Epithelial cell of prostate (primary cell): ENCODE measurements at regions not wholly inside any gene's neighbourhood (a gene's known extent, or its start where the extent isn't known, plus 50 kb on each side); places are given as distances from the start of the nearest gene placed in this dataset.
"Not testable (repeated sequence)": the region's sequence is repeated elsewhere in the genome, so short reads cannot be mapped to it uniquely, and the experiment has no call there.

Experiments
- DNase-seq: peaks from one replicate; pipeline ENCODE4 v3.0.0-alpha.2; 2011; ENCODE audit warnings: low read depth, low spot score
- H3K27ac ChIP-seq: fragments of 450-650 bp; 2 replicates; pipeline ENCODE4 v1.5.1; 2017; ENCODE audit warnings: mild to moderate bottlenecking

- no peak for DNase-seq
- no peak overlapping the region for H3K27ac ChIP-seq
Observed at GRCh38 chr14:38724621-38725020, 378.4 kb downstream of the SEC23A start.

DNA sequence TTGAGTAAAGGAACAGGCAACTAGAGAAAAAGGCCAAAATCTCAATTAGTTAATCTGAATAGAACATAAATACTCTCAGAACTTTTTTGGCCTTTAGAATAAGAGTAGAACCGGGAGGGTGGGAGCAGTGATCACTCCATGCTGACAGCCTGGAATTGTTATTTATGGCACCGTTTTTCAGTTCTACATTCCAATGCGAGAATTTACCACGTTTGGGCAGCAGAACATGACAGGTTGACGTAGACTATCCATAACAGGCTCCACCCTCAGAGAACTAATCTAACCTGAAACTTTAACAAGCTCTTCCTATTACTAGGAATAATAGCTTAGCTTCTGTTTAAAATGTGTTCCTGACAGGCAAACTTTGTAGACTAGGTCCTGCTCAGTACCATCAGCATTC, 379.1 kb downstream of the SEC23A start:
- H3K27ac ChIP-seq: no peak overlapping the region
- DNase-seq: no peak

DNA sequence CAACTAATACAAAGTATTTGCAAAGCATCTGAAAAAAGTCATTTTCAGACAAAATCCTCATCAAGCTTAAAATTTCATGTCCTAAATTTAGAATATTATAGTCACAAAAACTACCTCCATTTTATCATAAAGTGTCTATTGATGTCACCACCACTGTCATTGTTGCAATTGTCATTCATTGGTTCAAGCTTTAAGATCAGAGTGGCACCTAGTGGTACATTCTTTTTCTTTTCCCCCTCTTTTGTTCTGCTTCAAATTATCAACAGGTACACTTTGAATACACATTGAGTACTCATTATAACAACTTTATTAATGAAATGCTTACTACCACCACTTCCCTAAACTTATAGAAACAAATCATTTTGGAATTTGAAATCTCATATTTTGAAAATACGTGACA, 379.8 kb downstream of the SEC23A start:
- DNase-seq: no peak
- no peak overlapping the region for H3K27ac ChIP-seq

DNA sequence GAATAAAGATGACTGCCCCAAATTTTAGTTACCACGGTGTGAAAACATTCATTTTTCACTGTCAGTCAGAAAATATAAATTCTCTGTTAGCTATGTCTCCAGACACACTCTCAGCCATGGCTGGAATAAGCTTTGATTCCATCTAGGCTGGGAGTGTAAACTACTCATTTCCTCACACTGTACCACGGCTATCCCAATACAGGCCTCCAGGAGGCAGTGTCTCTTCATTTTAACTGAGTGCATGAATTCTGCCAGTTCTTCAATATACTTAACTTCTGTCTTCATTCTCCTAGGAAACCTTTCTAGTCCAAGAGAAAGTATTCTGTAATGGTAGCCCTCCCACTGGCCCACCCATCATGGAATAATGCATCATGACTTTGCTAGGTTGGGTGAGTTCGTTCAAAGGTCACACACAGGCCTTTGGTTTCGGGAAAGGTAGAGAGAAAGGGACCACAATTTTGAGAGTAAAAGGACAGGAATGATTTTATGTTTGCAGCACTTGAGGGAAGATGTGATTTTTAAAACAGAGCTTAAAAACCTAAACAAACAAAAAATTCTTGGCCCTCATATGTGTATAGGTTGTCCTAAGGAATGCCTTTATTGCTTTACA, 381.1 kb downstream of the SEC23A start:
- H3K27ac ChIP-seq: no peak overlapping the region
- no peak for DNase-seq

GRCh38 chr14:38718519-38718918, 384.5 kb downstream of the SEC23A start:
- no peak overlapping the region for H3K27ac ChIP-seq
- DNase-seq: no peak

DNA sequence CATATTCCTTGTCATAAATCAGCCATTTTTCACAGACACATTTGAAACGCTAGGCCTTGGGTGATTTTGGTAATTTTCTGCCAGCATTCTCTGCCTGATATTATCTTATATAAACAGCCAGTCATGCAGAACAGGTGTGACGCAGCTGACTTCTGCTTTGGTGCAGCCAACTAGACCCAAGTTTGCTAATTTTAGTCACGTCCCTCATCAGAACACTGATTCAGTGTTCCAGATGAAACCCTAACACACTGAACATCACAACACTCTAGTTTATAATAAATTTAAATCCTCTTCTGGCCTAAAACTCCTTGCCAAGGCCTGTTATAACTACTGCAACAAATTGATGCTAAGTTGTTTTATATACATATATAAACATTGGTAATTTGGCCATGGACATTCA, 386.1 kb downstream of the SEC23A start:
- no peak for DNase-seq
- H3K27ac ChIP-seq: no peak overlapping the region

DNA sequence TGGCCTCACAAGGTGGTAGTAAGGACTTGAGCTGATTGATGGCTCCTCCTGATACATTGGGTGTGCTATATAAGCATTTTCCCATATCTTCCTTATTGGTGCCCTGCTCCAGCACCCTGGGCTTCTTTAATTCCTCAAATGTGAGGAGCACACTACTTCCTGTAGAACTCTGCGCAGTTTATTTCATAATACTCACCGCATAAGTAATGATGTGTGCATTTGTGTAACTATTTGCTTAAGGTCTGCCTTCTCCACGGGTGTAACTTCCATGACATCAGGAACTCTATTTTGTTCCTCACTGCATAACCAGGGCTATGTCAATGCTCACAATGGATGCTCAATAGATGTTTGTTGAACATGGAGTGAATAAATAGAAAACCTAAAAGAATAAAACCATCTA, 392.2 kb downstream of the SEC23A start:
- no peak overlapping the region for H3K27ac ChIP-seq
- no peak for DNase-seq

DNA sequence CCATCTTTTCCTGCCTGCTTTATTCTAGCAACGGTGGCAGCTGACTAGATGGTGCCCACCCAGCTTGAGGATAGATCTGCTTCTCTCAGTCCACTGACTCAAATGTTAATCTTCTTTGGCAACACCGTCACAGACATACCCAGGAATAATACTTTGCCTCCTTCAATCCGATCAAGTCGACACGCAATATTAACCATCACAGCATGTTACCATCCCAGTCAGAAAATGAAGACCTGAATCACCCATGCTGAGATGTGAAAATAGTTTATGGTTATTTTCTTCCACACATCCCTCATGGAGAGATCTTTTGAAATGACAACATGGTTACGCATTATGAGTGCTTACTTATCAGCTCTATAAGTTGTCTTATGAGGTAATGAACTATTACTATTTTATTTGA, 392.8 kb downstream of the SEC23A start:
- no peak for DNase-seq

DNA sequence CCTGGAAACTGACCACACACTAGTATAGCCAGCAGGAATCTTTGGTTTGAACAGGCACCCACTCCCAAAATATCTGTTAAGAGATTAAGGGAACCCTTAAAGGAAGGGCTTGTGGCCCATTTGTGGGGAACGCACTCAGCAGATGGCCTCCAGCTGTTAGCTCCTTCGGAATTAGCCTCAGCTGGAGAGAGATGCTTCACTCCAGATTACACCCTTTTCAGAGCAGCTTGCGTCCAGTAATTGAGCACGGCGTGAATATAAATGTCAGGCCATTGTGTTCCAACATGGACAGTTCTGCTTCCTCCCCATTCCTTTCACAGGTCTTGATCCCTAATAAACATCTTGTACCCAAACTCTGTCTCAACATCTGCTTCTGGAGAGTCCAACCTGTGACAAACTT, 397.8 kb downstream of the SEC23A start:
- no peak overlapping the region for H3K27ac ChIP-seq
- DNase-seq: no peak

More for the DNA sequence above, 392.8 kb downstream of the SEC23A start:
- no peak overlapping the region for H3K27ac ChIP-seq

- H3K27ac ChIP-seq: no peak overlapping the region
Observed at GRCh38 chr14:38704220-38704619, 398.8 kb downstream of the SEC23A start.

DNA sequence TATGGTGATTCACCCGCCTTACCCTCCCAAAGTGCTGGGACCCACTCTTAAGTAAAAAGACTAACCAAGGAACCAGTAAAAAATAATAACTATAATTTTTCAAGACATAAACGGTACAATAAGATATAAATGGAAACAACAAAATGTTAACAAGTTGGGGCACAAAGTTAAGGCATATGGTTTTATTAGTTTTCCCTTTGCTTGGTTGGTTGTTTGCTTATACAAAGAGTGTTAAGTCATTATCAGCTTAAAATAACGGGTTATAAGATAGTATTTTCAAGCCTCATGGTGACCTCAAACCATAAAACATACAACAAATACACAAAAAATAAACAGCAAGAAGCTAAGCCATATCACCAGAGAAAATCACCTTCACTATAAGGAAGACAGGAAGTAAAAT, 406.1 kb downstream of the SEC23A start:
- no peak for DNase-seq
- H3K27ac ChIP-seq: no peak overlapping the region

More at GRCh38 chr14:38704220-38704619, 398.8 kb downstream of the SEC23A start:
- DNase-seq: no peak

DNA sequence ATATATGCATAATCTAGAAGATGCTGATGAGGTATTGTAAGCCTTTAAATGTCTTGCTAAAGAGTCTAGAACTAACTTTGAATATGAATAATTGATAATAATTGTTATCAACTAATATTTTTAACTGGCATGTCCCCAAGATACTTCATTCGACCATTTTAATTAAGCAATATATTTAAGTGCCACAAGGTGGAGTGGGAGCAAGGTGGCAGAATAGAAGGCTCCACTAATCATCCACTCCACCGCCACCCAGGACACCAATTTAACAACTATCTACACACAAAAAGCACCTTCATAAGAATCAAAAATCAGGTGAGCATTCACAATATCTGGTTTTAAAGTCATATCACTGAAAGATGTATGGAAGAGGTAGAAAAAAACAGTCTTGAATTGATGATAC, 409.6 kb downstream of the SEC23A start:
- DNase-seq: no peak

DNA sequence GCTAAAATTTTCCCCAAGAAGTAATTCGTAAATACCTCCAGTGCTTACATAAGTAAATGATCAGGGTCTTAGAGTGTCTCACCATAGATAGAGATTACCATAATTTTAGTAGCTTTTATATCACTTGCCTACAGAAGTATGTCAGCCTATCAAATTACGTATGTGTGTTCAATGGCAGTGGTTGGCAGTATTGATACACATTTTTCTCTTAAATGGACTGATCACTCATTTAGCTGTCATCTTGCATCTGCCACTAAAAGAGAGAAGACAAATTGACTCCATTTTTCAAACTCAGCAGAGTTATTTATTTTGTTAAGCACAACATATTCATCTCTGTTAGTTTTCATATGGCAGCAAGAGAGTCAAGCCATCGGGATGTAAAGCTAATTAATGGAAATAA, 413.1 kb upstream of the CLEC14A start:
- H3K27ac ChIP-seq: no peak overlapping the region
- no peak for DNase-seq

More for the DNA sequence above, 409.6 kb downstream of the SEC23A start:
- no peak overlapping the region for H3K27ac ChIP-seq

- H3K27ac ChIP-seq: no peak overlapping the region
- no peak for DNase-seq
Observed at GRCh38 chr14:38663382-38663781, 407.5 kb upstream of the CLEC14A start.

- no peak overlapping the region for H3K27ac ChIP-seq
- DNase-seq: no peak
Observed at GRCh38 chr14:38662781-38663180, 406.9 kb upstream of the CLEC14A start.

- no peak for DNase-seq
- H3K27ac ChIP-seq: no peak overlapping the region
Observed at GRCh38 chr14:38646391-38646790, 390.5 kb upstream of the CLEC14A start.

DNA sequence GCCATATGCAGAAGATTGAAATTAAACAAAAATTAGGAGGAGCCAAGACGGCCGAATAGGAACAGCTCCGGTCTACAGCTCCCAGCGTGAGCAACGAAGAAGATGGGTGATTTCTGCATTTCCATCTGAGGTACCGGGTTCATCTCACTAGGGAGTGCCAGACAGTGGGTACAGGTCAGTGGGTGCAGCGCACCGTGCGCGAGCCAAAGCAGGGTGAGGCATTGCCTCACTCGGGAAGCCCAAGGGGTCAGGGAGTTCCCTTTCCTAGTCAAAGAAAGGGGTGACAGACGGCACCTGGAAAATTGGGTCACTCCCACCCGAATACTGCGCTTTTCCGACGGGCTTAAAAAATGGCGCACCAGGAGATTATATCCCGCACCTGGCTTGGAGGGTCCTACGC, 379.0 kb upstream of the CLEC14A start:
- H3K27ac ChIP-seq, DNase-seq: not testable (repeated sequence)

DNA sequence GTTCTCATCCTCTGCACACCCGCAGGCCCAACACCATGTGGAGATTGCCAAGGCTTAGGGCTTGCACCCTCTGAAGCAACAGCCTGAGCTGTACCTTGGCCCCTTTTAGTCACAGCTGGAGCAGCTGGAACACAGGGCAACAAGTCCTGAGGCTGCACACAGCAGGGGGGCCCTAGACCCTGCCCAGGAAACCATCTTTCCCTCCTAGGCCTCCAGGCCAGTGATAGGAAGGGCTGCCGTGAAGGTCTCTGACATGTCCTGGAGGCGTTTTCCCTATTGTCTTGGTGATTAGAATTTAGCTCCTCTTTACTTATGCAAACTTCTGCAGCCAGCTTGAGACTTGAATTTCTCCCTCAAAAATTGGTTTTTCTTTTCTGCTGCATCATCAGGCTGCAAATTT, 373.5 kb upstream of the CLEC14A start:
- no peak for DNase-seq
- H3K27ac ChIP-seq: no peak overlapping the region

DNA sequence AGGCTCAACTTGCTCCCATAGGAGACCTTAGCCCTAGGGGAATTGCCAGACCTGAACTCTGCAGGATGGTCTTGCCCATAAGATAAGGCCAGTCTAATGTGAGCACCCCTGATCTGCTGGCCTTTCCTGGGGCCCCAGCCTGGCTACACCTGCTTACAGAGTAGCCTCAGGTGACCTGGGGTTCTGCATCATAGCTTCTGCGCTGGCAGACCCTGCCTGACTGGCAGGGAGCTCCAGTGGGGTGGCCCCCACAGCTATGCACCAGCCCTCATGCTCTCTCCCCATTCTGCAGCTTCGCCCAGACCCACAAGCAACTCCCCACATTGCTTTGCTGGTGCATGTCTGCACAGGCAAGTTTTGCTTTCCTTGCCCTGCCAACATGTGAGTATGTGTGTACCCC, 371.3 kb upstream of the CLEC14A start:
- no peak overlapping the region for H3K27ac ChIP-seq
- no peak for DNase-seq

- no peak overlapping the region for H3K27ac ChIP-seq
- no peak for DNase-seq
Observed at GRCh38 chr14:38623661-38624060, 367.8 kb upstream of the CLEC14A start.

GRCh38 chr14:38618514-38618913, 362.6 kb upstream of the CLEC14A start:
- no peak overlapping the region for H3K27ac ChIP-seq
- no peak for DNase-seq

DNA sequence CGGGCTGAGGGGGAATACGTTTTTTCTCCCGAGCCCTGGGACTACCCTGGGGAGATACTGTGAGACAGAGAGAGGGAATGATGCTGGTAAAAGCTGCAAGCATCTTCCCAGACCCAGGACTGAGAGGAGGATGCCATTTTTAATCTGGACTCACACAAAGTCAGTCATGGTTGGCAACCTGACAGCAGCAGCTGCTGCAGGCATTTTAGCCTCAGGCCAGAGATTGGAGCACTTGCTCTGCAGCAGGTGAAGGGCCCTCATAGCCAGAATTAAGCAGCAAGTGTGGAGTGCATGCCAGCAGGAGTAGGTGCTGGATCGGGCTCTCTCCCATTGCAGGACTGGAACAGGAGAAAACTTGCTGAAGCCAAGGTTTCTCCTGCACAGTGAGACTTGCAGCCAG, 361.1 kb upstream of the CLEC14A start:
- DNase-seq: no peak
- no peak overlapping the region for H3K27ac ChIP-seq

DNA sequence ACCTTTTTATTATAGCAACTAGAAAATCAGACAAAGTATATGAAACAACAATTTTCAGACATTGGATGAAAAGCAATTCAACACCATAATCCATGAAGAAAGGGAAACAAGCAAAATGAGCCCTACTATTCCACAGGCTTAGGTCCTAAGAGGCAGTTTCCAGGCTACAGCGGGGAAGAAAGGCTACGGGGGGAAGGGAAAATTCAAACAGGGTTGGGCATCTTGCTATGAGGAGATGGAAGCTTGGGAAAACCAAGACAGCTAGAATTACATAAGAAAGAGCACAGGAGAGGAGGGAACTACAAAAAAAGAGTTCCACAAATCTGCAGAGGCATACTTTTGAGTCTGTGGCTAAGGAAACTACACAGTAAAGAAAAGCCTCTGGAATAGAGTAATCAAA, 356.0 kb upstream of the CLEC14A start:
- no peak overlapping the region for H3K27ac ChIP-seq
- DNase-seq: no peak
